Fibroblast of mammary gland (primary cell): ENCODE measurements at regions not wholly inside any gene's neighbourhood (a gene's known extent, or its start where the extent isn't known, plus 50 kb on each side); places are given as distances from the start of the nearest gene placed in this dataset.

Experiments used
- DNase-seq: peaks from one replicate; pipeline ENCODE4 v3.0.0-alpha.2; 2010; ENCODE audit warnings: low read depth
- H3K4me3 ChIP-seq: 2 replicates; pipeline ENCODE4 v1.5.1; 2011; ENCODE audit warnings: low read depth, mild to moderate bottlenecking, low read length, moderate library complexity; ENCODE audit not compliant: control insufficient read depth
- TF ChIP-seq, protein P1 (sequence below): conservative IDR thresholded peaks from 2 replicates; pipeline ENCODE4 v1.5.1; 2011; ENCODE audit warnings: low read depth, low read length, inconsistent platforms; ENCODE audit not compliant: control insufficient read depth, insufficient read depth

DNA sequence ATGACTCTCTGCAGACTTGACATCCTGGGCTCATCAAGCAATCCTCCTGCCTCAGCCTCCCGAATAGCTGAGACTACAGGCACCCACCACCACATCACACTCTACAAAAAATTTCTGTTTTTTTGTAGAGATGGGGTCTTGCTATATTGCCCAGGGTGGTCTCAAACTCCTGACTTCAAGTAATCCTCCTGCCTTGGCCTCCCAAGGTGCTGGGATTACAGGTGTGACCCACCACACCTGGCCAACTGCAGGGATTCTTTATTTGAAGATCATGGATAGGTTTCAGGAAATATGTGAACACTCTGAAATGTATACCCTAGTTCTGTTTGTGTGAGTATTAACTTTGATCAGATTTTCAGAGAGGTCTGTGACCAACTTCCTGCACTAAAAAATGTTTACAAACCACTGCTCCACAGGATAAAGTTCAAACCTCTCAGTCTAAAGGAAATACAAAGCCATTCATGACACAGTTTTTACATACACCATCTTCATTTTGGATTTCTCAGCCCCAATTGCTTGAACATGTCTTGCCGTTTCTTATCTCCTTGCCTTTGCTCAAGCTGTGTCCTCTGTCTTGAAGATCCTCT lies 252.3 kb upstream of the FGGY start:
- TF ChIP-seq, protein P1, sequence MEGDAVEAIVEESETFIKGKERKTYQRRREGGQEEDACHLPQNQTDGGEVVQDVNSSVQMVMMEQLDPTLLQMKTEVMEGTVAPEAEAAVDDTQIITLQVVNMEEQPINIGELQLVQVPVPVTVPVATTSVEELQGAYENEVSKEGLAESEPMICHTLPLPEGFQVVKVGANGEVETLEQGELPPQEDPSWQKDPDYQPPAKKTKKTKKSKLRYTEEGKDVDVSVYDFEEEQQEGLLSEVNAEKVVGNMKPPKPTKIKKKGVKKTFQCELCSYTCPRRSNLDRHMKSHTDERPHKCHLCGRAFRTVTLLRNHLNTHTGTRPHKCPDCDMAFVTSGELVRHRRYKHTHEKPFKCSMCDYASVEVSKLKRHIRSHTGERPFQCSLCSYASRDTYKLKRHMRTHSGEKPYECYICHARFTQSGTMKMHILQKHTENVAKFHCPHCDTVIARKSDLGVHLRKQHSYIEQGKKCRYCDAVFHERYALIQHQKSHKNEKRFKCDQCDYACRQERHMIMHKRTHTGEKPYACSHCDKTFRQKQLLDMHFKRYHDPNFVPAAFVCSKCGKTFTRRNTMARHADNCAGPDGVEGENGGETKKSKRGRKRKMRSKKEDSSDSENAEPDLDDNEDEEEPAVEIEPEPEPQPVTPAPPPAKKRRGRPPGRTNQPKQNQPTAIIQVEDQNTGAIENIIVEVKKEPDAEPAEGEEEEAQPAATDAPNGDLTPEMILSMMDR: no peak
- DNase-seq: no peak
- H3K4me3 ChIP-seq: no peak overlapping the region

DNA sequence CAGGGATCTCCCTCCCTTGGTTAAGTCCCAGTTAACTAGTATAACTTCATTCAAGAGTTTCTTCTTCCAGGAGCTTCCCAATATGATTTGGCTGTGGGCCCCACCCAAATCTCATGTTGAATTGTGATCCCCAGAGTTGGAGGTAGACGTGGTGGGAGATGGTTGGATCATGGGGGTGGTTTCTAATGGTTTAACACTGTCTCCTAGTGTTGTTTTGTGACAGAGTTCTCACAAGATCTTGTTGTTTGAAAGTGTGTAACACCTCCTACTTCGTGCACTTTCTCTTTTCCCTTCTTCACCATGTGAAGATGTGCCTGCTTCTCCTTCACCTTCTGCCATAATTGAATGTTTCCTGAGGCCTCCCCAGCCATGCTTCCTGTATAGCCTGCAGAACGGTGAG lies 251.8 kb upstream of the FGGY start:
- no peak for DNase-seq
- H3K4me3 ChIP-seq: no peak overlapping the region

DNA sequence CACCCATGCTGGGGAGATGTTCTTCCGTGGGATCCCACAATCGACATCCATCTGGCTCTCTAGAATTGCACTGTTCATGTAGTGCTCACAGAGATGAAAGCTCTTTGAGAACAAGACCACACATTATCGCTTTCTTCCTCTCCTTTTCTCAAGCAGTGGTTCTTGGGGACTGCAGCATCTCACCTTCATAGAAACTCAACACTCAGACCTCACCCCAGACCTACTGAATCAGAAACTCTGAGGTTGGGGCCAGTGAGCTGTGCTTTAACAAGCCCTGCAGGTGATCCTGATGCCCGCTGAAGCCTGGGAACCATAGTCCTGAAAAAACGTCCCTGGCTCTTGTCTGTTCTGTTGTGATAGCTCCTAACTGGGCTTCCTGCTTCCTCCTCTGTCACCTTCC lies 251.3 kb upstream of the FGGY start:
- DNase-seq: no peak
- H3K4me3 ChIP-seq: no peak overlapping the region
- TF ChIP-seq, protein P1: no peak

More for the DNA sequence above, 251.8 kb upstream of the FGGY start:
- TF ChIP-seq, protein P1: no peak

DNA sequence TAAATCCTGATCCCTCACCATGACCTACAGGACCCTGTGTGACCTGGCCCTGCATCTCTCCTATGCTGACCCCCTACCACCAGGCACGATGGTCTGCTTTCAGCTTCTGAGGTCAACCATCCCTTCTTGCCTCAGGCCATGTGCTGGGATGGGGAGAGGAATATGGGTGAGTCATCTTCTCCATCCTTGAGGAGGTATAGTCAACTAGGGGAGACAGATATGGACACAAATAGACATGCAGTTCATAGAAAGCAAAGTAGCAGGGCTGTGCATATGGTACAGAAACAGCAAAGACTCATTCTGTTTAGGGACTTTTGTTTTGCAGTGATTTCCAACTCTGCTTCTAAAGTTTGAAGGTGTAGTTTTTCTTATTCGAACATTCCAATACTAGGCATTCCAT lies 250.8 kb upstream of the FGGY start:
- H3K4me3 ChIP-seq: no peak overlapping the region
- TF ChIP-seq, protein P1: no peak
- peak; percentile 41 for DNase-seq

DNA sequence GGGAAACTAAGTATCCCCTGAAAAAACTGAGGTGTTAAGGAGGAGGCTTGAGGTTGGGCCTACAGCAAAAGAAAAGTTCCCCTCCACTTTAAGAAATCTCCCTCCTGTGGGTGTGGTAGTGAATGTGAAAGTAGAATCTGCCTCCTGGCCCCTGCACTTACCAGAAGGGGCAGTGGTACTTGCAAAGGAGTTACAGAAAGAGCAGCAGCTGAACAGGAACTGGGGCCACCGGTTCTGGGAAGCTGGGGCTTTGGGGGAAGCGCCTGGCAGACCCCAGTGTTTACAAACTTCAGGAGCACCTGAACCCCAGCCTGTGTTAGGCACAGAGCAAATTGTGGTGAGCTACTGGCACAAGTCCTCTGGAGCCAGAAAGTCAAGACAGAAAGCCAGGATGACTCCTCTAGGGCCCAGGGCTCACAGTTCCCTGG lies 250.2 kb upstream of the FGGY start:
- TF ChIP-seq, protein P1: no peak
- no peak overlapping the region for H3K4me3 ChIP-seq
- DNase-seq: no peak

DNA sequence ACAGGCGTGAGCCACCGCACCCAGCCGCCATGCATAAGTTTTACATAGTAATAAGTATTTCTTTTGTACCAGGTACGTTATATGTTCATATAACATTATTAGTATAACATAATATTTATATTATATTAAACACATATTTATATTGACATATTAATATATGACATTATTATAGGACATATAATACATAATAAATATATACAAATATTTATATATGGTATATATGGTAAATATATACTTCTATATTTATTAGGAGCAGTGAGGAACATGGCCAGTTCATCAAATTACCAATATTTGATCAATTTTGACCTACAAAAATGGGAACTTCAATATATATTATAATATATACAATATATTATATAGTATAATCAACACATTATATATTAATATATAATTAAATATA lies 245.9 kb upstream of the FGGY start:
- TF ChIP-seq, protein P1: no peak
- H3K4me3 ChIP-seq: no peak overlapping the region
- DNase-seq: no peak

DNA sequence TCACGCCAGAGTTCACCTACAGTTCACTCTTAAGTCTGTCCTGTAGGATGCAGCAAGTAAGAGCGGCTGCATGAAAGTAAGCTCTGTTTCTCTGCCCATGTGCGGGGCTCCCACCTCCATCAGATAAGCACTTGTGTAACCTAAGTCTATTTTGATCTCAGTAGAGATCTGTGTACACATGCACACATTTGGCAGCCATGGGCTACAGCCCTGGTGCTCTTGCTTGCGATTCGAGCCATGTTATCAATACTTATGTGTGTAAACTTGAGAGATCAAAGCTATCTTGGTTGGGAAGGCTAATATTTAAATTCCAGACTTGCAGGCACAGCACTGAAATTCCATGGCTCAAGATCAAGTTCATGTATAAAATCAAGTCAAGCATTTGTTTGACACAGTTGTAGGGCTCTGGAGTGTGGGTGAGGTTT lies 244.7 kb upstream of the FGGY start:
- no peak for DNase-seq
- TF ChIP-seq, protein P1: no peak

More for the DNA sequence above, 244.7 kb upstream of the FGGY start:
- H3K4me3 ChIP-seq: no peak overlapping the region
